Epidermal melanocyte (primary cell): ENCODE measurements at regions not wholly inside any gene's neighbourhood (a gene's known extent, or its start where the extent isn't known, plus 50 kb on each side); places are given as distances from the start of the nearest gene placed in this dataset.
"Not testable (repeated sequence)": the region's sequence is repeated elsewhere in the genome, so short reads cannot be mapped to it uniquely, and the experiment has no call there.

Source experiments
- DNase-seq: peaks from one replicate; pipeline ENCODE4 v3.0.0; 2011; ENCODE audit warnings: low spot score; ENCODE audit not compliant: insufficient read length

DNA sequence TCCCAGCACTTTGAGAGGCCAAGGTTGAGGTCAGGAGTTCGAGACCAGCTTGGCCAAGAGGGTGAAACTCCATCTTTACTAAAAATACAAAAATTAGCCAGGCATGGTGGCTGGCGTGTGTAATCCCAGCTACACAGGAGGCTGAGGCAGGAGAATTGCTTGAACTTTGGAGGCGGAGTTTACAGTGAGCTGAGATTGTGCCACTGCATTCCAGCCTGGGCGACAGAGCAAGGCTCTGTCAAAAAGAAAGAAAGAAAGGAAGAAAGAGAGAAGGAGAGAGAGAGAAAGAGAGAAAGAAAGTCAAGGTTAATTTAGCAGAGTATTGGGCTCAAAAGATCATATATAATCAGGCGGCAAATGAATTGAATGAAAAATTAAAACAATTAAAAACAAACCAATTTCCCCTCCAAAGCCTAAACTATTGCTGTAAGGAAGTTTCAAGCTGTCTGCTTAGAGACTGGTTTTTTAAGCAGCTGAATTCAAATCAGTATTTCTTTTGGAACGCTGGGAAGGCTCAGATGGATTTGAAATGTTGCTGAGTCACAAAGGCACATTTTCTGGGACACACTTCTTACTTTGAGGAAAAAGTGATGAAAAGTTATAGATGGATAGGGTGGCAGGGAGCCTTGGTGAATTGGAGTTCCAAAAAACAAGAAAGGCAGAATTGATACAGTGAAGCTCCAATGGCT is 81.3 kb upstream of the BHLHE40 start:
- no peak for DNase-seq

GRCh38 chr3:4898454-4899313 is 80.6 kb upstream of the BHLHE40 start:
- DNase-seq, result no peak

GRCh38 chr3:4899710-4900109 is 79.5 kb upstream of the BHLHE40 start:
- DNase-seq, result no peak

GRCh38 chr3:4900298-4900697 is 78.9 kb upstream of the BHLHE40 start:
- no peak for DNase-seq

- DNase-seq, result no peak
Measured at GRCh38 chr3:4904811-4905695, 74.2 kb upstream of the BHLHE40 start.

GRCh38 chr3:4906107-4906621 is 73.1 kb upstream of the BHLHE40 start:
- DNase-seq, result peak; percentile 40

- no peak for DNase-seq
Measured at GRCh38 chr3:4907050-4907449, 72.2 kb upstream of the BHLHE40 start.

DNA sequence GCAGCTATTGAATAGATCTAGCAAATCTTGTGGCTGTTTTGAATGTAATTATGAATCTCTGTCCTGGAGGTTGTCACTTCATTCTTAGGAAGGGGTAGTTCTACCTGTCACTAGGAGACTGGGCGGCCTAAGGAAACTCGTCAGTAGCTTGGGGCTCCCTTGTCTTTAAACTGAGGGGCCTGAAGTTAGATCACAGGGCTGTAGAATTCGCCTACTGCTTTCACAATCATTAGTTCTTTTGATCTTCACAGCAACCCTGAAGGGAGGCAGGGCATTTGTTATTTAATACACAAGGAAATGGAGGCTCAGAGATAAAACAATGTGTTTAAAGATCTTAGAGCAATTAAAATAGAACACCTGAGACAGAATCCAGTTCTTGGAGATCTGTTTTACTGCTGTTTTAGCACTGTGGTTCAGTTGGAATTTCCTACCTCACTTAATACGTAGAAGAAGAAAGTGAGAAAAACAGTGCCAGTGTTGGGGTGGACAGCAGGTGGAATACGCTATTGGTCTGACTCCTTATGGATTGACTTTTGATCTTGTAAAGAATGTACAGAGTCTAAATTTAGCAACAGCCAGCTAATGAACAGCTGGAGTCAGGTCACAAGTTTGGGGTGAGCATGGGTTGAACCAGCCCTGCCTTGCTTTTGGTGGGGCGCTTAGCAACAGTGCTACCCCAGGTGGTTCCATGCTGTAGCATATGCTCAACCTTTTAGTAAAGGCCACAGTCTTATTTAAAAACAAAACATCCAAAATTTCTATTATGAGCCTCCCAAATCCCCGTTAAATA is 71.4 kb upstream of the BHLHE40 start:
- no peak for DNase-seq

- no peak for DNase-seq
Measured at GRCh38 chr3:4908433-4909156, 70.6 kb upstream of the BHLHE40 start.

GRCh38 chr3:4914464-4914863 is 64.8 kb upstream of the BHLHE40 start:
- DNase-seq, result no peak

DNA sequence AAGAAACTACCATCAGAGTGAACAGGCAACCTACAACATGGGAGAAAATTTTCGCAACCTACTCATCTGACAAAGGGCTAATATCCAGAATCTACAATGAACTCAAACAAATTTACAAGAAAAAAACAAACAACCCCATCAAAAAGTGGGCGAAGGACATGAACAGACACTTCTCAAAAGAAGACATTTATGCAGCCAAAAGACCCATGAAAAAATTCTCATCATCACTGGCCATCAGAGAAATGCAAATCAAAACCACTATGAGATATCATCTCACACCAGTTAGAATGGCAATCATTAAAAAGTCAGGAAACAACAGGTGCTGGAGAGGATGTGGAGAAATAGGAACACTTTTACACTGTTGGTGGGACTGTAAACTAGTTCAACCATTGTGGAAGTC is 57.6 kb upstream of the BHLHE40 start:
- DNase-seq, result not testable (repeated sequence)

GRCh38 chr3:4926892-4927291 is 52.3 kb upstream of the BHLHE40 start:
- DNase-seq, result no peak

- no peak for DNase-seq
Measured at GRCh38 chr3:4928277-4928789, 50.9 kb upstream of the BHLHE40 start.
